Mesendoderm (in vitro differentiated cells): ENCODE measurements at regions not wholly inside any gene's neighbourhood (a gene's known extent, or its start where the extent isn't known, plus 50 kb on each side); places are given as distances from the start of the nearest gene placed in this dataset.

Source experiments
- DNase-seq: peaks from one replicate; pipeline ENCODE4 v3.0.0; 2013
- H2AK5ac ChIP-seq: 2 replicates; pipeline ENCODE4 v1.6.1; 2013; ENCODE audit warnings: low read length, inconsistent platforms
- H2BK120ac ChIP-seq: 2 replicates; pipeline ENCODE4 v1.6.1; 2013; ENCODE audit warnings: low read depth, mild to moderate bottlenecking, low read length, moderate library complexity, mixed read lengths
- H2BK15ac ChIP-seq: replicated peaks from 2 replicates; pipeline ENCODE4 v1.6.1; 2013; ENCODE audit warnings: low read depth, mild to moderate bottlenecking, moderate library complexity
- H2BK5ac ChIP-seq: 2 replicates; pipeline ENCODE4 v1.6.1; 2013; ENCODE audit warnings: low read length, inconsistent platforms
- H3K18ac ChIP-seq: 2 replicates; pipeline ENCODE4 v1.6.1; 2013; ENCODE audit warnings: mild to moderate bottlenecking, low read length, mixed read lengths
- H3K23ac ChIP-seq: one replicate; pipeline ENCODE4 v1.6.1; 2013; ENCODE audit warnings: low read length
- H3K27ac ChIP-seq: 2 replicates; pipeline ENCODE4 v1.5.1; 2013; ENCODE audit warnings: low read depth, mild to moderate bottlenecking, inconsistent platforms, low read length, moderate library complexity
- H3K27me3 ChIP-seq: 2 replicates; pipeline ENCODE4 v1.6.1; 2013; ENCODE audit warnings: low read length, control low read depth, mild to moderate bottlenecking, inconsistent platforms; ENCODE audit not compliant: insufficient read depth, poor library complexity
- H3K36me3 ChIP-seq: 2 replicates; pipeline ENCODE4 v1.6.1; 2013; ENCODE audit warnings: low read length, inconsistent platforms; ENCODE audit not compliant: control insufficient read depth, insufficient read depth
- H3K4ac ChIP-seq: one replicate; pipeline ENCODE4 v1.6.1; 2013; ENCODE audit warnings: low read depth, mild to moderate bottlenecking, low read length, moderate library complexity
- H3K4me1 ChIP-seq: 2 replicates; pipeline ENCODE4 v1.6.1; 2013; ENCODE audit warnings: low read depth, low read length, inconsistent platforms; ENCODE audit not compliant: control insufficient read depth
- H3K4me2 ChIP-seq: 2 replicates; pipeline ENCODE4 v1.6.1; 2013; ENCODE audit warnings: low read length
- H3K4me3 ChIP-seq: 2 replicates; pipeline ENCODE4 v1.5.1; 2013; ENCODE audit warnings: mild to moderate bottlenecking, low read length
- H3K56ac ChIP-seq: one replicate; pipeline ENCODE4 v1.6.1; 2013; ENCODE audit warnings: low read length
- H3K79me1 ChIP-seq: 2 replicates; pipeline ENCODE4 v1.6.1; 2013; ENCODE audit warnings: low read length, inconsistent platforms
- H3K79me2 ChIP-seq: 2 replicates; pipeline ENCODE4 v1.6.1; 2013; ENCODE audit warnings: mild to moderate bottlenecking, low read length; ENCODE audit not compliant: control insufficient read depth, insufficient read depth
- H3K9ac ChIP-seq: 2 replicates; pipeline ENCODE4 v1.6.1; 2013; ENCODE audit warnings: low read length, inconsistent platforms
- H4K5ac ChIP-seq: one replicate; pipeline ENCODE4 v1.6.1; 2013; ENCODE audit warnings: low read length
- H4K8ac ChIP-seq: one replicate; pipeline ENCODE4 v1.6.1; 2013; ENCODE audit warnings: low read depth, mild to moderate bottlenecking, control low read depth, low read length, moderate library complexity
- WGBS: extraction: QIAGEN DNeasy Blood & Tissue Kit; methylation state at CpG from one replicate; pipeline ENCODE4 v1.1.7; 2013; ENCODE audit warnings: low lambda C conversion rate, missing lambda C conversion rate; ENCODE audit not compliant: insufficient coverage; ENCODE audit errors: extremely low coverage; 5-methylcytosine and 5-hydroxymethylcytosine counted together

- H2AK5ac ChIP-seq: no peak overlapping the region
- no peak overlapping the region for H3K4me2 ChIP-seq
- no peak overlapping the region for H3K18ac ChIP-seq
- H3K23ac ChIP-seq: no peak overlapping the region
- H3K4ac ChIP-seq: no peak overlapping the region
- no peak overlapping the region for H3K56ac ChIP-seq
- no peak overlapping the region for H4K5ac ChIP-seq
- no peaks in the 10 kb centered on the region for H3K4me1 ChIP-seq
- no peaks in the 10 kb centered on the region for H3K27me3 ChIP-seq
- DNase-seq: no peak
- H3K36me3 ChIP-seq: no peaks in the 10 kb centered on the region
- no peak overlapping the region for H2BK15ac ChIP-seq
- H2BK120ac ChIP-seq: no peak overlapping the region
- H3K9ac ChIP-seq: no peak overlapping the region
- H2BK5ac ChIP-seq: no peak overlapping the region
- WGBS: no CpG with 5 or more reads among the region's 7 CpGs
- H4K8ac ChIP-seq: no peak overlapping the region
- no peak overlapping the region for H3K27ac ChIP-seq
- no peaks in the 10 kb centered on the region for H3K79me1 ChIP-seq
- H3K4me3 ChIP-seq: no peak overlapping the region
- H3K79me2 ChIP-seq: no peaks in the 10 kb centered on the region
These were observed 773.0 kb downstream of the MTRR start for GRCh38 chr5:8641786-8642505.

DNA sequence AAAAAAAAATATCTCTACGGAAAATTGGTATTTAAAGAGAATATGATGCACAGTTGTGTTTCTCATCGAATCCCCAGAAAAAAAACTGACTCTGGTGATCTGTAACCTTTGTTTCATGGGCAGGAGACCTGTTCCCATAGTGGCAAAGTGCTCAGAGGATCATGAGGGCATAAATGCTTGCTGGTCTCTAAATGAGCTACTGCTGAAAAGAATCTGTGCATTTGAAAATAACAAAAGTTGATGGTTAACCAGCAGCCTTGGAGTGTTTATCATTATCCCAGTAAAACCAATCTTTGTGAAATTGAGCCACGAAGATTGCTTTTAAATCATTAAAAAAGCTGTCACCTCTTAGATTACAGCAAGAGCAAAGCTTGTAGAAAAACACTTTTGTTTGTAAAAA, 775.4 kb downstream of the MTRR start:
- Histone ChIP-seq H4K5ac (no peak overlapping the region), H3K27ac (no peak overlapping the region), H3K56ac (no peak overlapping the region), H3K9ac (no peak overlapping the region), H3K36me3 (no peaks in the 10 kb centered on the region), H2AK5ac (no peak overlapping the region), H2BK120ac (no peak overlapping the region), H3K79me2 (no peaks in the 10 kb centered on the region), H3K27me3 (no peaks in the 10 kb centered on the region), H3K4me3 (no peak overlapping the region), H3K18ac (no peak overlapping the region), H2BK5ac (no peak overlapping the region), H4K8ac (no peak overlapping the region), H3K4me2 (no peak overlapping the region), H3K23ac (no peak overlapping the region), H3K79me1 (no peaks in the 10 kb centered on the region), H3K4ac (no peak overlapping the region), H3K4me1 (no peaks in the 10 kb centered on the region), H2BK15ac (no peak overlapping the region)
- no CpG with 5 or more reads among the region's 3 CpGs for WGBS
- DNase-seq: no peak

- H2BK15ac ChIP-seq: no peak overlapping the region
- no peak overlapping the region for H3K4ac ChIP-seq
- no peaks in the 10 kb centered on the region for H3K36me3 ChIP-seq
- no peak overlapping the region for H3K4me3 ChIP-seq
- H3K4me2 ChIP-seq: no peak overlapping the region
- no peak overlapping the region for H3K18ac ChIP-seq
- H3K23ac ChIP-seq: no peak overlapping the region
- H4K5ac ChIP-seq: no peak overlapping the region
- H3K27me3 ChIP-seq: no peaks in the 10 kb centered on the region
- no peaks in the 10 kb centered on the region for H3K4me1 ChIP-seq
- no peak overlapping the region for H3K27ac ChIP-seq
- no peak overlapping the region for H2AK5ac ChIP-seq
- no peaks in the 10 kb centered on the region for H3K79me2 ChIP-seq
- H2BK120ac ChIP-seq: no peak overlapping the region
- no peak overlapping the region for H4K8ac ChIP-seq
- H2BK5ac ChIP-seq: no peak overlapping the region
- no peak overlapping the region for H3K56ac ChIP-seq
- no peak for DNase-seq
- H3K9ac ChIP-seq: no peak overlapping the region
- H3K79me1 ChIP-seq: no peaks in the 10 kb centered on the region
These were observed 778.2 kb downstream of the MTRR start for GRCh38 chr5:8647111-8647510.

DNA sequence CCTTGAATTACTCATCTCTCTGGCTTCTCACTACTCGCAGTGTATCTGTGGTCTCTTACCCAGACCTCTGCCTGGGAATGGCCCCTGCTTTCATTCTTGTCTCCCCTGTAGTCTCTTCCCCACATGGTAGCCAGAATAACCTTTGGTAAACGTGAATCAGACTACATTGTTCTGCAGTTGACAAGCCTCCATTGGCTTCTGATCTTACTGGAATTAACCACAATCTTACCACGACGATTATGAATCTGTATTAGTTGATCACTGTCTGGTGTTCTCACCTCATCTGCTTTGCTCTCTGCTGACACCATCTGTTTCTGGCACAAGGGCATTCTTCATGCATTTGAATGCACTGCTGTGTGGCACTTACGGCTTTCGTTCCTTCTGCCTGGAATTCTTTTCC, 781.2 kb downstream of the MTRR start:
- Histone ChIP-seq H3K4ac (no peak overlapping the region), H3K4me3 (no peak overlapping the region), H4K5ac (no peak overlapping the region), H4K8ac (no peak overlapping the region), H3K56ac (no peak overlapping the region), H3K79me1 (no peaks in the 10 kb centered on the region), H2BK5ac (no peak overlapping the region), H3K4me2 (no peak overlapping the region), H3K9ac (no peak overlapping the region), H3K27ac (no peak overlapping the region), H3K27me3 (no peaks in the 10 kb centered on the region), H3K36me3 (no peaks in the 10 kb centered on the region), H2AK5ac (no peak overlapping the region), H3K4me1 (no peaks in the 10 kb centered on the region), H2BK120ac (no peak overlapping the region), H3K23ac (no peak overlapping the region), H2BK15ac (no peak overlapping the region), H3K18ac (no peak overlapping the region), H3K79me2 (no peaks in the 10 kb centered on the region)
- no peak for DNase-seq
- WGBS: no CpG with 5 or more reads among the region's 6 CpGs

DNA sequence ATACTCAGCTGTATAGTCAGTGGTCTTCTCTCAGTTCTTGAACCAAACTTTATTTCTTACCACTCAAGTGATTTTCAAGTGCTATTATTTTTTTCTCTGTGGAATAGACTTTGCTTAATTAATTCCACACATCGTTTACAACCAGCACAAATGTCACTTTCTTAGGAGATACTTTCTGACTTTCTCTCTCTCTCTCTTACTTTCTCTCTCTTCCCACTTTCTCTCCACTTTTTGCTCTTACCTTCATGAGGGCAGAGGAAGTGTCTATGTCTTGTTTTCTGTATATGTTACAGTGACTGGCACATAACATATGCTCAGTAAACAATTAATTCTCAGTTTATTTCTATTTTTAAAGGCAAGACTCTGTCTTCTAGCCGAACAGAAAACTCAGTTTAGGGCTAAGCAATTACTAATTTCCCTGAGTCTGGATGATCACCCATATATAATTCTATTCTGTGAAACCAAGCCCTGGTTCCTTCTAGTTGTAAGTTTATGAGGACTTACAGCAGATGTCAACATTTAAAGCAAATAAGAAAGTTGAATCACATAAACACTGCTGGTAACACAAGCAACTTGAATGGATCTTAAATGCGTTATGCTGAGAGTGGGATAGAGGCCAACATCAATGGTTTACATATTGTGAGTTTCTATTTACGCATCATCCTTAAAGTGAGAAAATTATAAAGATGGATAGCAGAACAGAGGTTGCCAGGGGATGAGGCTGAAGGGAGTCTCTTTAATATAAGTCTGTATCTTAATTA, 791.4 kb downstream of the MTRR start:
- Histone ChIP-seq H2BK5ac (no peak overlapping the region), H2BK120ac (no peak overlapping the region), H3K4me3 (no peak overlapping the region), H3K23ac (no peak overlapping the region), H3K4me1 (no peaks in the 10 kb centered on the region), H3K27ac (no peak overlapping the region), H3K56ac (no peak overlapping the region), H3K4me2 (no peak overlapping the region), H3K27me3 (no peaks in the 10 kb centered on the region), H3K79me1 (no peaks in the 10 kb centered on the region), H2AK5ac (no peak overlapping the region), H4K8ac (no peak overlapping the region), H2BK15ac (no peak overlapping the region), H3K79me2 (no peaks in the 10 kb centered on the region), H3K9ac (no peak overlapping the region), H3K36me3 (no peaks in the 10 kb centered on the region), H4K5ac (no peak overlapping the region), H3K18ac (no peak overlapping the region), H3K4ac (no peak overlapping the region)
- WGBS: no CpG with 5 or more reads among the region's 4 CpGs
- DNase-seq: no peak
